ENCODE measurements at regions not wholly inside any gene's neighbourhood (a gene's known extent, or its start where the extent isn't known, plus 50 kb on each side); places are given as distances from the start of the nearest gene placed in this dataset.

GRCh38 chr20:51100617-51101016 lies 77.7 kb upstream of the KCNG1 start:
- DNase-seq (ENCODE audit: low read depth, low spot score) = no peak
- TF ChIP-seq CTCF (IDR thresholded peaks at IDR 0.05; ENCODE audit: insufficient read depth, low read length, missing control alignments) = no peak
- POLR2A ChIA-PET = no interaction called here
- CTCF ChIA-PET = no interaction called here
- H3K4me3 ChIP-seq (ENCODE audit: low read depth, low read length) = no peak overlapping the region

GRCh38 chr20:51098284-51098810 lies 75.4 kb upstream of the KCNG1 start:
- POLR2A ChIA-PET = no interaction called here
- CTCF ChIA-PET = no interaction called here
- H3K4me3 ChIP-seq (ENCODE audit: low read depth, low read length) = no peak overlapping the region
- DNase-seq (ENCODE audit: low read depth, low spot score) = no peak
- TF ChIP-seq CTCF (IDR thresholded peaks at IDR 0.05; ENCODE audit: insufficient read depth, low read length, missing control alignments) = no peak

DNA sequence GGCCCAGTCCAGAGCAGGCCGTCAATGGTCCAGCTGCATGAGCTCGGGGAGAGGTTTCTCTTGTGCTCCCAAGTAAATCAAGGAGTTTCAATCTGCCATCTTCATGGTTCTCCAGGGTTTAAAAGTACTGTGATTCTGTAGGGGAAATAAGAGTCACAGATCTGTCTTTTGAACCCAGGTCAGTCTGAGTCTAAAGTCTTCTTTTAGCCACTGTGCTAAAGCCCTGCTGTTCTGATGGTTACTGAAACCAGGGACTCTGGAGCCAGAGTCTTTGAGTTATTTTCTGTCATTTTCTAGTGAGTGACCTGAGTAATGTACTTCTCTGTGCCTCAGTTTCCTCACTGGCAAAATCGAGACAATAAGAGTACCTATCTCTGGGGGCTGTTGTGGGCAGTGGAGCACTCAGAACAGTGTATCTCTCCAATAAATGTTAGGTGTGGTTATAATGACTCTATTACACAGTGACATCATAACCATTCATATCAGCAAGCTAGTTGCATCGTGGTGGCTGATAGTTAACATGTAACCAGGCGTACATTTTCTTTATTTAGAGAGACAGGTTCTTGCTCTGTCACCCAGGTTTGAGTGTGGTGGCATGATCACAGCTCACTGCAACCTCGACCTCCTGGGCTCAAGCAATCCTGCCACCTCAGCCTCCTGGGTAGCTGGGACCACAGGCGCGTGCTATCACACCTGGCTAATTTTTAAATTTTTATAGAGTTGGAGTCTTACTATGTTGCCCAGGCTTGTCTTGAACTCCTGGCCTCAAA lies 74.6 kb upstream of the KCNG1 start:
- DNase-seq (ENCODE audit: low read depth, low spot score) = no peak
- no peak overlapping the region for H3K4me3 ChIP-seq (ENCODE audit: low read depth, low read length)
- ChIA-PET POLR2A (no interaction called here), CTCF (interaction anchor here (1.5 kb wide), 1 partner anchor 47 kb away, joined by 3 read pairs; no protein-coding TSS in a partner anchor)
- no peak for TF ChIP-seq CTCF (IDR thresholded peaks at IDR 0.05; ENCODE audit: insufficient read depth, low read length, missing control alignments)

- ChIA-PET POLR2A (no interaction called here), CTCF (interaction anchor here (1.5 kb wide), 1 partner anchor 46 kb away, joined by 3 read pairs; no protein-coding TSS in a partner anchor)
- no peak for DNase-seq (ENCODE audit: low read depth, low spot score)
- no peak for TF ChIP-seq CTCF (IDR thresholded peaks at IDR 0.05; ENCODE audit: insufficient read depth, low read length, missing control alignments)
- no peak overlapping the region for H3K4me3 ChIP-seq (ENCODE audit: low read depth, low read length)
Measured at GRCh38 chr20:51096582-51097267, 73.8 kb upstream of the KCNG1 start.

DNA sequence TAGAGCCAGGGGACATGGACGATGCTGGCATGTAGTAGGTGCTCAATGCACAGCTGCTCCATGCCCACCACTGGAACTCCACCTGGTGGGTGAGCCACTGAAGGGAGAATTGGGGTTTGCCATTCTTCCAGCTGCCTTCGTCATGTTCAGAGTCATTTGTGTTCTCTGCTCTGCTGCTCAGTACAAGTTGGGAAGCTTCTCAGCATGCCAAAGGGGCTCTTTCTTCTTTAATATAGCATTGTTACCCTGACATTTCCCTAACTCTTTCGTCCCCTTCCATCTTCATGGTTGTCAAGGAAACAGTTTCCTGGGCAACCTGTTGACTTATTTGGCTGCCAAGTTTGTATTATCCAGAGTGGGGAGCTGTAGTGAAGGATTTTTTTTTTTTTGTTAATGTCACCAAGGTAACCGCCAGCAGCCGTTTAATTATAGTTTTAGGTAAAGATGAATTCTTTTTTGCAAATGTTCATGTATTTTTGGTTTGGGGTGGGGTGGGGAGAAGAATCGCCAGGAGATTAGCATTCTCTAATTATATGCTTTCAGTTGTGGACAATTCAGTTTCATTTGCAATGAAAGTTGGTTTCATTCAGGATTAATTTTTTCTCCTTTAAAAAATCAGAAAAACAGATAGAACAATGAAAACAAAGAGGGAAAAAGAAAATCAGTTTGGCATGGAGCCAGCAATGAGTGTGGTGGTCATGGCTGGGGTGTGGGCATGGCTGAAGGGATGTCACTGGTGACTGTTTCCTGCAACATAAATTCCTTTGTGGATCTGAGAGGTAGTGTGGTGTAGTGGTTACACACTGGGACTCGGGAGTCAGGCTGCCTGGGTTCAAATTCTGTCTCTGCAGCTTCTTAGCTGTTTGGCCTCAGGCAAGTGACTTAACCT lies 73.0 kb upstream of the KCNG1 start:
- no peak for DNase-seq (ENCODE audit: low read depth, low spot score)
- no peak overlapping the region for H3K4me3 ChIP-seq (ENCODE audit: low read depth, low read length)
- ChIA-PET CTCF (no interaction called here), POLR2A (no interaction called here)
- no peak for TF ChIP-seq CTCF (IDR thresholded peaks at IDR 0.05; ENCODE audit: insufficient read depth, low read length, missing control alignments)

All from AG04449 (cell line).